H1 (cell line): ENCODE measurements at regions not wholly inside any gene's neighbourhood (a gene's known extent, or its start where the extent isn't known, plus 50 kb on each side); places are given as distances from the start of the nearest gene placed in this dataset.

Experiments
- CTCF ChIA-PET: fragments of 300-600 bp; sonication (Branson Sonifier 250); formaldehyde crosslinking; loops from one replicate; lab custom pipeline; 2021; ENCODE audit not compliant: partially characterized antibody; lab: Charles Lee
- POLR2A ChIA-PET: fragments of 300-600 bp; sonication (Branson Sonifier 250); formaldehyde crosslinking; loops from one replicate; lab custom pipeline; 2021; ENCODE audit warnings: inconsistent platforms; ENCODE audit not compliant: partially characterized antibody; lab: Charles Lee
- DNase-seq, 2 experiments: peaks; one replicate each; pipeline versions ENCODE4 v3.0.0 to v3.0.0-alpha.2; 2010 to 2022; ENCODE audit warnings: low spot score in 2 of 2, low read depth in 1 of 2, mixed read lengths in 1 of 2
- FAIRE-seq: peaks from 2 replicates; lab custom pipeline; 2011; peaks lifted over from hg19 to GRCh38; lab: Jason Lieb, UNC
- H2AFZ ChIP-seq: 2 replicates; pipeline ENCODE4 v1.8.1; 2012; ENCODE audit warnings: low read length, inconsistent platforms
- H2AK5ac ChIP-seq: 2 replicates; pipeline ENCODE4 v1.6.1; 2013; ENCODE audit warnings: low read depth, low read length
- H2BK120ac ChIP-seq: replicated peaks from 2 replicates; pipeline ENCODE3; 2013; ENCODE audit warnings: low read depth, low read length, inconsistent platforms
- H2BK12ac ChIP-seq: 2 replicates; pipeline ENCODE4 v1.6.1; 2013; ENCODE audit warnings: low read depth, low read length
- H2BK15ac ChIP-seq: 2 replicates; pipeline ENCODE4 v1.6.1; 2013; ENCODE audit warnings: low read length
- H2BK20ac ChIP-seq: 2 replicates; pipeline ENCODE4 v1.6.1; 2013; ENCODE audit warnings: low read length
- H2BK5ac ChIP-seq: 2 replicates; pipeline ENCODE4 v1.6.1; 2013; ENCODE audit warnings: low read depth, low read length
- H3K14ac ChIP-seq: 2 replicates; pipeline ENCODE4 v1.6.1; 2013; ENCODE audit warnings: inconsistent platforms; ENCODE audit not compliant: insufficient read length
- H3K18ac ChIP-seq: 2 replicates; pipeline ENCODE4 v1.6.1; 2013; ENCODE audit warnings: low read length; ENCODE audit errors: extremely low read depth
- H3K23ac ChIP-seq: 2 replicates; pipeline ENCODE4 v1.6.1; 2013; ENCODE audit warnings: inconsistent platforms; ENCODE audit not compliant: insufficient read length
- H3K23me2 ChIP-seq: 2 replicates; pipeline ENCODE4 v1.6.1; 2013; ENCODE audit warnings: low read depth, low read length
- H3K27ac ChIP-seq: 2 replicates; pipeline ENCODE4 v1.6.1; 2011; ENCODE audit warnings: low read depth, low read length, inconsistent platforms
- H3K27me3 ChIP-seq, 4 experiments: replicated peaks in 1 of 4; 1 replicate in 1 of 4; 2 replicates in 3 of 4; pipeline versions ENCODE4 v1.6.1 to v1.8.1; 2011 to 2013; ENCODE audit warnings: low read length in 3 of 4, mild to moderate bottlenecking in 3 of 4, inconsistent platforms in 2 of 4, mixed read lengths in 2 of 4, moderate library complexity in 1 of 4; ENCODE audit not compliant: control insufficient read depth in 3 of 4, insufficient read depth in 3 of 4; ENCODE audit errors: extremely low read depth in 1 of 4
- H3K36me3 ChIP-seq, 4 experiments: 2 replicates each; pipeline versions ENCODE4 v1.6.1 to v1.8.1; 2011 to 2013; ENCODE audit warnings: mild to moderate bottlenecking in 4 of 4, low read length in 3 of 4, moderate library complexity in 2 of 4, control low read depth in 1 of 4, inconsistent platforms in 1 of 4; ENCODE audit not compliant: insufficient read depth in 4 of 4, control insufficient read depth in 2 of 4
- H3K4ac ChIP-seq: replicated peaks from 2 replicates; pipeline ENCODE3; 2013; ENCODE audit warnings: low read length, low read depth, mixed read lengths, inconsistent platforms; ENCODE audit not compliant: insufficient read length
- H3K4me1 ChIP-seq, 4 experiments: replicated peaks in 1 of 4; 1 replicate in 1 of 4; 2 replicates in 3 of 4; pipeline versions ENCODE4 v1.6.1 to v1.8.1; 2011 to 2013; ENCODE audit warnings: low read length in 3 of 4, inconsistent platforms in 2 of 4, mixed read lengths in 1 of 4; ENCODE audit not compliant: insufficient read depth in 4 of 4, control insufficient read depth in 3 of 4
- H3K4me2 ChIP-seq, 2 experiments: 2 replicates each; pipeline versions ENCODE4 v1.6.1 to v1.8.1; 2011 to 2013; ENCODE audit warnings: low read depth in 2 of 2, low read length in 2 of 2, control low read depth in 1 of 2, inconsistent platforms in 1 of 2, mild to moderate bottlenecking in 1 of 2; ENCODE audit not compliant: insufficient read depth in 1 of 2
- H3K4me3 ChIP-seq, 4 experiments: fragments of 200-600, 300-600 bp in 1 of 4; sonication (generic), shearing (Covaris generic), sonication (Bioruptor Twin) in 1 of 4; 2 replicates each; pipeline versions ENCODE4 v1.5.1 to v1.8.1; 2011 to 2016; ENCODE audit warnings: low read length in 4 of 4, low read depth in 3 of 4, control low read depth in 2 of 4, inconsistent platforms in 2 of 4, mild to moderate bottlenecking in 2 of 4, mixed read lengths in 1 of 4, moderate library complexity in 1 of 4; ENCODE audit not compliant: insufficient read depth in 2 of 4; ENCODE audit errors: extremely low read depth in 1 of 4
- H3K56ac ChIP-seq: replicated peaks from 2 replicates; pipeline ENCODE3; 2013; ENCODE audit warnings: low read depth, mild to moderate bottlenecking, mixed read lengths, low read length, inconsistent platforms; ENCODE audit not compliant: insufficient read length
- H3K79me1 ChIP-seq: 2 replicates; pipeline ENCODE4 v1.6.1; 2013; ENCODE audit warnings: low read depth, low read length, control low read depth
- H3K79me2 ChIP-seq, 2 experiments: 2 replicates each; pipeline versions ENCODE4 v1.6.1 to v1.8.1; 2012 to 2013; ENCODE audit warnings: low read length in 2 of 2, mild to moderate bottlenecking in 2 of 2, inconsistent platforms in 1 of 2; ENCODE audit not compliant: insufficient read depth in 2 of 2, control insufficient read depth in 1 of 2
- H3K9ac ChIP-seq, 4 experiments: replicated peaks in 1 of 4; 1 replicate in 1 of 4; 2 replicates in 3 of 4; pipeline versions ENCODE4 v1.6.1 to v1.8.1; 2011 to 2013; ENCODE audit warnings: low read depth in 3 of 4, low read length in 3 of 4, control low read depth in 2 of 4, mild to moderate bottlenecking in 2 of 4, moderate library complexity in 2 of 4, inconsistent platforms in 1 of 4; ENCODE audit errors: extremely low read depth in 1 of 4
- H3K9me3 ChIP-seq, 2 experiments: 2 replicates each; pipeline versions ENCODE4 v1.6.1 to v1.8.1; 2012 to 2013; ENCODE audit warnings: mild to moderate bottlenecking in 2 of 2, moderate library complexity in 2 of 2, control low read depth in 1 of 2, inconsistent platforms in 1 of 2, low read depth in 1 of 2, low read length in 1 of 2, mixed read lengths in 1 of 2; ENCODE audit not compliant: insufficient read depth in 2 of 2
- H4K20me1 ChIP-seq, 2 experiments: replicated peaks in 1 of 2; 2 replicates each; pipeline versions ENCODE3 to v1.8.1; 2011 to 2013; ENCODE audit warnings: inconsistent platforms in 2 of 2, low read length in 2 of 2, mild to moderate bottlenecking in 1 of 2; ENCODE audit not compliant: insufficient read depth in 2 of 2, control insufficient read depth in 1 of 2
- H4K5ac ChIP-seq: 2 replicates; pipeline ENCODE4 v1.6.1; 2013; ENCODE audit warnings: low read length, low read depth, mixed read lengths, inconsistent platforms; ENCODE audit not compliant: insufficient read length
- H4K8ac ChIP-seq: 2 replicates; pipeline ENCODE4 v1.8.0; 2013; ENCODE audit warnings: mild to moderate bottlenecking, moderate library complexity, low read length, inconsistent platforms; ENCODE audit not compliant: insufficient read depth; ENCODE audit errors: extremely low read depth
- H4K91ac ChIP-seq: replicated peaks from 2 replicates; pipeline ENCODE3; 2013; ENCODE audit warnings: low read length, mixed read lengths, inconsistent platforms; ENCODE audit not compliant: insufficient read length
- ASH2L ChIP-seq: fragments of 200-600, 300-600 bp; sonication (generic); IDR thresholded peaks from one replicate; pipeline ENCODE4 v1.7.1; 2017; ENCODE audit warnings: low read length
- BRCA1 ChIP-seq: IDR thresholded peaks from 2 replicates; pipeline ENCODE4 v1.6.1; 2012; ENCODE audit warnings: low read depth, low read length, improper control_type of control experiment
- JUN ChIP-seq: IDR thresholded peaks from 2 replicates; pipeline ENCODE4 v1.6.1; 2011; ENCODE audit warnings: low read depth, mild to moderate bottlenecking, improper control_type of control experiment, low read length
- POLR2A ChIP-seq, 2 experiments: IDR thresholded peaks; 1 replicate in 1 of 2; 2 replicates in 1 of 2; pipeline ENCODE4 v1.6.1; 2011; ENCODE audit warnings: low read depth in 2 of 2, low read length in 2 of 2, mild to moderate bottlenecking in 2 of 2; ENCODE audit errors: control extremely low read depth in 1 of 2
- RNF2 ChIP-seq: fragments of 200-900, 300-1000 bp; sonication (generic); IDR thresholded peaks from 2 replicates; pipeline ENCODE4 v1.7.1; 2016; ENCODE audit warnings: borderline replicate concordance, low read depth, mild to moderate bottlenecking, antibody characterized with exemption, low read length; ENCODE audit not compliant: poor library complexity, severe bottlenecking; ENCODE audit errors: missing control alignments
- SIN3A ChIP-seq, 2 experiments: IDR thresholded peaks in 1 of 2; conservative IDR thresholded peaks in 1 of 2; 2 replicates each; pipeline ENCODE4 v1.6.1; 2011 to 2012; ENCODE audit warnings: low read length in 2 of 2, improper control_type of control experiment in 1 of 2, low read depth in 1 of 2, mild to moderate bottlenecking in 1 of 2
- TCF12 ChIP-seq: IDR thresholded peaks from 2 replicates; pipeline ENCODE4 v1.6.1; 2011; ENCODE audit warnings: low read depth, mild to moderate bottlenecking, low read length
- WGBS, 2 experiments: shearing (Covaris generic) in 1 of 2; methylation state at CpG; one replicate each; pipeline versions ENCODE4 v1.1.6 to v1.1.7; 2013 to 2015; ENCODE audit warnings: low lambda C conversion rate in 2 of 2, mixed read lengths in 2 of 2, inconsistent platforms in 1 of 2, low coverage in 1 of 2, missing lambda C conversion rate in 1 of 2; ENCODE audit not compliant: insufficient replicate concordance in 2 of 2, insufficient coverage in 1 of 2, insufficient read length in 1 of 2; ENCODE audit errors: extremely low coverage in 1 of 2, missing lambda C conversion rate in 1 of 2; 5-methylcytosine and 5-hydroxymethylcytosine counted together
- TF ChIP-seq, protein P1 (sequence below): IDR thresholded peaks from 2 replicates; pipeline ENCODE4 v1.6.1; 2012; ENCODE audit warnings: inconsistent platforms
- TF ChIP-seq, protein P2 (sequence below): IDR thresholded peaks from 2 replicates; pipeline ENCODE4 v1.6.1; 2011; ENCODE audit warnings: low read depth, mild to moderate bottlenecking, low read length; ENCODE audit not compliant: insufficient read depth

GRCh38 chr2:42906557-42907411, 114.4 kb upstream of the HAAO start:
- peak overlapping the region; percentile 28; the same call in 1 of the 2 replicates for H2AFZ ChIP-seq
- no peaks in the 10 kb centered on the region for H3K36me3 ChIP-seq
- H3K79me2 ChIP-seq = no peaks in the 10 kb centered on the region
- no peak overlapping the region for H4K91ac ChIP-seq
- H3K56ac ChIP-seq = no peak overlapping the region
- H3K14ac ChIP-seq = no peak overlapping the region
- no peak overlapping the region for H4K5ac ChIP-seq
- no peak overlapping the region for H3K4ac ChIP-seq
- H3K23me2 ChIP-seq = no peaks in the 10 kb centered on the region
- CTCF ChIA-PET = interaction anchor here (0.7 to 3.2 kb wide), 4 partner anchors 22 to 220 kb away, joined by 3 to 17 read pairs (median 7); no protein-coding TSS in a partner anchor
- no peaks in the 10 kb centered on the region for H3K9me3 ChIP-seq
- H3K23ac ChIP-seq = no peak overlapping the region
- no peak overlapping the region for H3K9ac ChIP-seq
- H3K79me1 ChIP-seq = no peaks in the 10 kb centered on the region; the same call in 1 of the 2 replicates
- peaks cover 0 to 2% (median 0%) of the 10 kb centered on the region in 4 experiments; a peak in 1 of 7 replicates for H3K27me3 ChIP-seq
- no peaks in the 10 kb centered on the region for H4K20me1 ChIP-seq
- FAIRE-seq = no peak
- WGBS, 2 experiments = 74% methylated on average over 15 of the region's 15 CpGs; no CpG with 5 or more reads in 1 of the 2 experiments
- H2AK5ac ChIP-seq = no peak overlapping the region
- H4K8ac ChIP-seq = no peak overlapping the region
- no peak overlapping the region for H2BK15ac ChIP-seq
- 0 out of 2 replicates have a peak overlapping the region, but pooled peaks have one; percentile 50 for H2BK20ac ChIP-seq
- H3K27ac ChIP-seq = no peak overlapping the region
- H3K4me2 ChIP-seq = peak overlapping the region in 1 of 2 experiments; percentile 24; a peak in 2 of 4 replicates
- peak in 1 of 2 experiments; percentile 57 for DNase-seq
- no peak overlapping the region for H3K4me3 ChIP-seq
- POLR2A ChIA-PET = interaction anchor here (0.7 to 1.7 kb wide), 2 partner anchors 19 to 26 kb away, joined by 3 to 4 read pairs; no protein-coding TSS in a partner anchor
- peak overlapping the region; percentile 20; the same call in 1 of the 2 replicates for H2BK12ac ChIP-seq
- no peak overlapping the region; the same call in 1 of the 2 replicates for H2BK5ac ChIP-seq
- peaks cover 0 to 13% (median 10%) of the 10 kb centered on the region in 4 experiments; a peak in 5 of 7 replicates for H3K4me1 ChIP-seq
- no peak overlapping the region for H2BK120ac ChIP-seq
- H3K18ac ChIP-seq = peak overlapping the region; percentile 13; the same call in 1 of the 2 replicates
- TF ChIP-seq RNF2 = no peak
- no peak for TF ChIP-seq POLR2A (IDR thresholded peaks at IDR 0.05; ENCODE audit: control extremely low read depth in 1 of 2, low read depth in 2 of 2, low read length in 2 of 2)
- no peak for TF ChIP-seq BRCA1
- no peak for TF ChIP-seq TCF12
- TF ChIP-seq JUN = no peak
- TF ChIP-seq, protein P1, sequence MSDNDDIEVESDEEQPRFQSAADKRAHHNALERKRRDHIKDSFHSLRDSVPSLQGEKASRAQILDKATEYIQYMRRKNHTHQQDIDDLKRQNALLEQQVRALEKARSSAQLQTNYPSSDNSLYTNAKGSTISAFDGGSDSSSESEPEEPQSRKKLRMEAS = peak; percentile 84
- TF ChIP-seq, protein P2, sequence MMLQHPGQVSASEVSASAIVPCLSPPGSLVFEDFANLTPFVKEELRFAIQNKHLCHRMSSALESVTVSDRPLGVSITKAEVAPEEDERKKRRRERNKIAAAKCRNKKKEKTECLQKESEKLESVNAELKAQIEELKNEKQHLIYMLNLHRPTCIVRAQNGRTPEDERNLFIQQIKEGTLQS = no peak
- TF ChIP-seq SIN3A (conservative IDR thresholded peaks at IDR 0.05 in 1 of 2, IDR thresholded peaks at IDR 0.05 in 1 of 2; ENCODE audit: low read depth in 1 of 2, low read length in 2 of 2) = no peak
- peak; percentile 51 for TF ChIP-seq ASH2L
